Tibial nerve (tissue), 4 donors: ENCODE measurements at regions not wholly inside any gene's neighbourhood (a gene's known extent, or its start where the extent isn't known, plus 50 kb on each side); places are given as distances from the start of the nearest gene placed in this dataset.

Experiments
- DNase-seq, 2 donors: peaks; one replicate each; pipeline ENCODE4 v3.0.0-alpha.2; 2019; ENCODE audit warnings: low spot score in 2 of 2
- H3K27ac ChIP-seq, 4 donors: fragments of 200-600 bp; sonication (generic) in 3 of 4; one replicate each; pipeline ENCODE4 v1.5.1; 2017 to 2019; ENCODE audit warnings: mild to moderate bottlenecking in 1 of 4
- H3K27me3 ChIP-seq, 2 donors: fragments of 200-600 bp; sonication (generic) in 1 of 2; one replicate each; pipeline versions ENCODE4 v1.5.1 to v1.6.0; 2017 to 2019
- H3K36me3 ChIP-seq, 3 donors: fragments of 200-600 bp; sonication (generic); one replicate each; pipeline ENCODE4 v1.5.1; 2018 to 2019
- H3K4me1 ChIP-seq, 4 donors: fragments of 200-600 bp; sonication (generic) in 3 of 4; one replicate each; pipeline ENCODE4 v1.5.1; 2017 to 2019
- H3K4me3 ChIP-seq, 4 donors: fragments of 200-600 bp; sonication (generic) in 3 of 4; one replicate each; pipeline ENCODE4 v1.5.1; 2017 to 2019; ENCODE audit warnings: mild to moderate bottlenecking in 1 of 4, moderate library complexity in 1 of 4
- H3K9me3 ChIP-seq, 4 donors: fragments of 200-600 bp; sonication (generic) in 3 of 4; one replicate each; pipeline ENCODE4 v1.5.1; 2017 to 2019
- EP300 ChIP-seq, 2 donors: sonication (generic); formaldehyde crosslinking; IDR thresholded peaks; one replicate each; pipeline ENCODE4 v1.6.1; 2017; ENCODE audit warnings: antibody characterized with exemption in 2 of 2, mild to moderate bottlenecking in 1 of 2
- POLR2A ChIP-seq, 2 donors: fragments of 450-650 bp; IDR thresholded peaks; one replicate each; pipeline ENCODE4 v1.6.1; 2017; ENCODE audit warnings: antibody characterized with exemption in 2 of 2, mild to moderate bottlenecking in 2 of 2, moderate library complexity in 2 of 2
- WGBS, 2 donors: methylation state at CpG; one replicate each; pipeline ENCODE4 v1.1.5; 2018; 5-methylcytosine and 5-hydroxymethylcytosine counted together
- TF ChIP-seq, protein P1 (sequence below), 5 experiments: fragments of 200-600 bp in 3 of 5; fragments of 450-650 bp in 2 of 5; sonication (generic) in 3 of 5; IDR thresholded peaks; one replicate each; pipeline ENCODE4 v1.5.1; 2016 to 2019; ENCODE audit warnings: antibody characterized with exemption in 5 of 5, mild to moderate bottlenecking in 3 of 5, moderate library complexity in 2 of 5

DNA sequence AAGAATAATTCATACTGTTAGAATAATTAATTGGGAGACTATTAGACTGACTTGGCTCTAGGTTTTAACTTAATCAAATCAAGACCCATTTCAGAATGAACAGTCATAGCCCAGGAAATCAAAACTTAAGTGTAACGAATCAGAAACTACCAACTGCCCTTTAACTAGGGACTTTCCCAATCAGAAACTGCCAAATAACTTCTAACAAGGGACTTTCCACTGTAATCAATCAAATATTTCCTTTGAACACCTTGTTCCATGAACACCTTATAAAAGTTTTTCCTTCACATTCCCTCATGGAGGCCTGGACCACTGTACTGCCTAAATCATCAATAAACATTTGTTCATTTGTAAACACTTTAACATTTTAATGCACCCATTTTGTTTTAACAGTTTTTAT lies 1054.7 kb upstream of the TMPRSS15 start:
- Histone ChIP-seq H3K36me3 (no peaks in the 10 kb centered on the region), H3K4me3 (no peak overlapping the region), H3K27me3 (no peaks in the 10 kb centered on the region), H3K9me3 (no peaks in the 10 kb centered on the region), H3K27ac (no peak overlapping the region), H3K4me1 (no peaks in the 10 kb centered on the region)
- TF ChIP-seq POLR2A (IDR thresholded peaks at IDR 0.05) = no peak
- DNase-seq = no peak
- 79 to 80% methylated on average over 1 of the region's 1 CpG for WGBS, 2 donors

DNA sequence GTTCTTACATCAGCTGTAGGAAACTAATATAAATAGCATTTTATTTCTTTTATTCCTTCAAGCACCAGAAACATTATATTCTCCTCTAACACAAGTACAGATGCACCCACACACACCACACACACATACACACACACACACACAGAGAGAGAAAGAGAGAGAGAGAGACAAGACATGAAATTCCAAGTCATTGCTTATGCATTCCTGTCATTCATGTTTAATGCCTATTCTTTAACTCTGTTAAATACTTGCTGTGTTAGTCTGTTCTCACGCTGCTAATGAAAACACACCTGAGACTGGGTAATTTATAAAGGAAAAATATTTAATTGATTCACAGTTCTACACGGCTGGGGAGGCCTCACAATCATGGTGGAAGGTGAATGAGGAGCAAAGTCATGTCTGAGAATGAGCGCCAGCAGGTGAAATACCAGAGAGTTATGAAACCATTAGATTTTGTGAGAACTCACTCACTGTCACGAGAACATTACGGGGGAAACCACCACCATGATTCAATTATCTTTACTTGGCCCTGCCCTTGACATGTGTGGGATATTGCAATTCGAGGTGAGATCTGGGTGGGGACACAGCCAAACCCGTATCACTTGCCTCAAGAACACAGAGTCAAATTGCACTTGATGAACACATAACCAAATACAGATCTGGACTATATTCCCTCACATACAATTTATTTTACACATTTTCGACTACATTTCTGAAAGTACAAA lies 1058.1 kb upstream of the TMPRSS15 start:
- DNase-seq = no peak
- Histone ChIP-seq H3K4me1 (no peaks in the 10 kb centered on the region), H3K9me3 (no peaks in the 10 kb centered on the region), H3K27me3 (no peaks in the 10 kb centered on the region), H3K36me3 (no peaks in the 10 kb centered on the region), H3K27ac (no peak overlapping the region), H3K4me3 (no peak overlapping the region)
- 78 to 79% methylated on average over 8 of the region's 8 CpGs for WGBS, 2 donors
- TF ChIP-seq EP300 (IDR thresholded peaks at IDR 0.05) (no peak), POLR2A (IDR thresholded peaks at IDR 0.05) (no peak)

DNA sequence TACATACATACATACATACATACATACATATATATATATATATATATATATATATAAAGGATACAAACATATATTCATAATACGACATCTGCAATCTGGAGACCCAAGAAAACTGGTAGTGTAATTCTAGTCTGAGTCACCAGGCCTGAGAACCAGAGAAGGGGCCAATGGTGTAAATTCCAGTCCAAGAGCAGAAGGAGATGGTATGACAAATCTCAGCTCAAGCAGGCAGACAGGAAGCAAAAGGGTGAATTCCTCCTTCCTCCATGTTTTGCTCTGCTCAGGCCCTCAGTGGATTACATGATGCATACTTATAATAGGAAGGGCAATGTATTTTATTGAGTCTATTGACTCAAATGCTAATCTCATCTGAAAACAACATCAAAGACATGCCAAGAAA lies 1060.4 kb upstream of the TMPRSS15 start:
- 86 to 100% methylated on average over 1 of the region's 1 CpG for WGBS, 2 donors
- H3K27ac ChIP-seq = no peak overlapping the region
- H3K9me3 ChIP-seq = no peaks in the 10 kb centered on the region
- TF ChIP-seq, protein P1, sequence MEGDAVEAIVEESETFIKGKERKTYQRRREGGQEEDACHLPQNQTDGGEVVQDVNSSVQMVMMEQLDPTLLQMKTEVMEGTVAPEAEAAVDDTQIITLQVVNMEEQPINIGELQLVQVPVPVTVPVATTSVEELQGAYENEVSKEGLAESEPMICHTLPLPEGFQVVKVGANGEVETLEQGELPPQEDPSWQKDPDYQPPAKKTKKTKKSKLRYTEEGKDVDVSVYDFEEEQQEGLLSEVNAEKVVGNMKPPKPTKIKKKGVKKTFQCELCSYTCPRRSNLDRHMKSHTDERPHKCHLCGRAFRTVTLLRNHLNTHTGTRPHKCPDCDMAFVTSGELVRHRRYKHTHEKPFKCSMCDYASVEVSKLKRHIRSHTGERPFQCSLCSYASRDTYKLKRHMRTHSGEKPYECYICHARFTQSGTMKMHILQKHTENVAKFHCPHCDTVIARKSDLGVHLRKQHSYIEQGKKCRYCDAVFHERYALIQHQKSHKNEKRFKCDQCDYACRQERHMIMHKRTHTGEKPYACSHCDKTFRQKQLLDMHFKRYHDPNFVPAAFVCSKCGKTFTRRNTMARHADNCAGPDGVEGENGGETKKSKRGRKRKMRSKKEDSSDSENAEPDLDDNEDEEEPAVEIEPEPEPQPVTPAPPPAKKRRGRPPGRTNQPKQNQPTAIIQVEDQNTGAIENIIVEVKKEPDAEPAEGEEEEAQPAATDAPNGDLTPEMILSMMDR (IDR thresholded peaks at IDR 0.05) = no peak
- TF ChIP-seq POLR2A (IDR thresholded peaks at IDR 0.05) (no peak), EP300 (IDR thresholded peaks at IDR 0.05) (no peak)
- no peak for DNase-seq
- H3K4me3 ChIP-seq = no peak overlapping the region
- H3K27me3 ChIP-seq = no peaks in the 10 kb centered on the region
- no peaks in the 10 kb centered on the region for H3K36me3 ChIP-seq
- H3K4me1 ChIP-seq = no peaks in the 10 kb centered on the region

DNA sequence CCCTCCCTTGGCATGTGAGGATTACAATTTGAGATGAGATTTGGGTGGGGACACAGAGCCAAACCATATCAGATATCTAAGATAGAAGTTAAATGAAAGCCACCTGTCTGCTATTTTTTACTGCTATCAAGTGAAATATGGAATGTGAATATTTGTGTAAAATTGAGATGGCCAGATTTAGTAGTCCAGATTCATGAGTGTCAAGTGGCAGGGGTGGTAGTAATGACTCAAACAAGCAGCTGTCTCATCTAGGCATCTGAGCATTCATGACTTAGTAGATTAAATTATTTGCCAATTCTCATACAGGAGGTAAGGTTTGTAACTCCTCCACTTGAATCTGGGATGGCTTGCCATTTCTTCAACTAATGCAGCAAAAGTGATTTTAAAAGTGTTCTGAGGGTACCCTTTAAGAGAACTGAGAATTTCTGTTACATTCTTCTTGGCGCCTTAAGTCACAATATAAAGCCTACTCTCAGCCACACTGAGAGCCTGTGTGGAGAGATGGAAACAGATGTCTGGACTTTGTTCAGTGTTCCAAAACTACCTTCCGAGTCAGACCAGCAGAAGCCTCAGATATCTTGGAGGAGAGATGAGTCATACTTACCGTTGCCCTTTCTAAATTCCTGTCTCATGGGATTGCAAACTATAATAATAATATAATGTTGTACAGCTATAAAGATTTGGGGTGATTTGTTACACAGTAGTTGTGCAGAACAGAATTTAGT lies 1065.6 kb upstream of the TMPRSS15 start:
- no peaks in the 10 kb centered on the region for H3K36me3 ChIP-seq
- H3K4me1 ChIP-seq = no peaks in the 10 kb centered on the region
- no peaks in the 10 kb centered on the region for H3K27me3 ChIP-seq
- no peak overlapping the region for H3K4me3 ChIP-seq
- no peak for TF ChIP-seq POLR2A (IDR thresholded peaks at IDR 0.05)
- TF ChIP-seq EP300 (IDR thresholded peaks at IDR 0.05) = no peak
- TF ChIP-seq, protein P1 (IDR thresholded peaks at IDR 0.05) = no peak
- H3K27ac ChIP-seq = no peak overlapping the region
- 81 to 85% methylated on average over 3 of the region's 3 CpGs for WGBS, 2 donors
- H3K9me3 ChIP-seq = no peaks in the 10 kb centered on the region
- DNase-seq = no peak

DNA sequence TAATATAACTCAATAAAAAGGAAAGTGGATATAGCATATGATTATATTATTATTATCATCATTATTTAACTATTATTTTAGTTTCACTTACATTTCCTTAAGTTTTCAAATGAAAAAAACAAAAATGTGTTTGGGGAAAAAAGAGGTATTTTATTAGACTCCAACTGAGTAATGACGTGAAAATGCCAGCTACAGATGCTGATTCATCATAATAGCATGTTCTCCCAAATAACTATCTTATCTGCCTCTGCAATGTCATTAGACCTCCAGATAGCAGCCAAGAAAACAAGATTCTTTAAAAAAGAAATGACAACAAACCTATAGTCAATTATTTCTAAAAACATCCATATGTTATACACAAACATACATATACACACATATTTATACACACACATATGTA lies 1071.9 kb upstream of the TMPRSS15 start:
- no peak overlapping the region for H3K4me3 ChIP-seq
- TF ChIP-seq EP300 (IDR thresholded peaks at IDR 0.05) (no peak), POLR2A (IDR thresholded peaks at IDR 0.05) (no peak)
- TF ChIP-seq, protein P1 (IDR thresholded peaks at IDR 0.05) = no peak
- H3K36me3 ChIP-seq = no peaks in the 10 kb centered on the region
- DNase-seq = no peak
- H3K27me3 ChIP-seq = no peaks in the 10 kb centered on the region
- WGBS, 2 donors = 48 to 53% methylated on average over 1 of the region's 1 CpG
- H3K27ac ChIP-seq = no peak overlapping the region
- peaks cover 0 to 7% (median 0%) of the 10 kb centered on the region in 4 donors for H3K9me3 ChIP-seq
- no peaks in the 10 kb centered on the region for H3K4me1 ChIP-seq

DNA sequence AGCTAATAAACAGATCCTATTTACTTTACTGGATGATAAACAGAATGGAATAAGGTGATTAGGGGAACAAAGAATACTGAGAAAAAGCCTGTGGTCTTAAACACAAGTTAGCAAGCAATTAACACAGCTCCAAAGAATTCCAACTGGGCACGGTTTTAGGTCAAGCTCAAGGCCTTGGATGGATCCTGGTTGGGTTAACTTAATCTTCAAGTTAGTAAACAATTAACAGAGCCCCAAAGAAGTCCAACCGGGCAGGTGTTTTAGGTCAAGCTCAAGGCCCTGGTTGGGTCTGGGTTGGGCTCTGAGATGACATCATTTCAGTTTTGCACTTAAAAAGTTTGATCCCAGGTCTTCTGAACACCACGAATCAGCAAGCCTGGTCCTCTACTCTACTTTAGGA lies 1086.3 kb upstream of the TMPRSS15 start:
- Histone ChIP-seq H3K27me3 (no peaks in the 10 kb centered on the region), H3K4me3 (no peak overlapping the region), H3K4me1 (no peaks in the 10 kb centered on the region), H3K27ac (no peak overlapping the region), H3K9me3 (peaks cover 0 to 7% (median 0%) of the 10 kb centered on the region in 4 donors), H3K36me3 (no peaks in the 10 kb centered on the region)
- WGBS, 2 donors = 64 to 70% methylated on average over 3 of the region's 3 CpGs
- no peak for DNase-seq
- TF ChIP-seq POLR2A (IDR thresholded peaks at IDR 0.05) (no peak), EP300 (IDR thresholded peaks at IDR 0.05) (no peak)
- TF ChIP-seq, protein P1 (IDR thresholded peaks at IDR 0.05) = no peak
